ENCODE measurements at regions not wholly inside any gene's neighbourhood (a gene's known extent, or its start where the extent isn't known, plus 50 kb on each side); places are given as distances from the start of the nearest gene placed in this dataset.
"Not testable (repeated sequence)": the region's sequence is repeated elsewhere in the genome, so short reads cannot be mapped to it uniquely, and the experiment has no call there.

GRCh38 chr6:27765028-27765590, 147.1 kb downstream of the OR2B2 start:
- H3K27ac Mint-ChIP-seq = no peak overlapping the region
- H3K36me3 Mint-ChIP-seq (ENCODE audit: low read depth) = no peaks in the 10 kb centered on the region
- H3K4me3 Mint-ChIP-seq = no peak overlapping the region
- H3K9me3 Mint-ChIP-seq = no peaks in the 10 kb centered on the region
- H3K4me1 Mint-ChIP-seq (ENCODE audit: low read depth) = peaks cover 10% of the 10 kb centered on the region
- intact Hi-C loops (cut with micrococcal nuclease) = no loop called here
- H3K27me3 Mint-ChIP-seq = no peaks in the 10 kb centered on the region

- no peaks in the 10 kb centered on the region for H3K36me3 Mint-ChIP-seq (ENCODE audit: low read depth)
- peaks cover 24% of the 10 kb centered on the region for H3K4me1 Mint-ChIP-seq (ENCODE audit: low read depth)
- H3K9me3 Mint-ChIP-seq = no peaks in the 10 kb centered on the region
- H3K4me3 Mint-ChIP-seq = no peak overlapping the region
- intact Hi-C loops (cut with micrococcal nuclease) = no loop called here
- H3K27ac Mint-ChIP-seq = no peak overlapping the region
- no peaks in the 10 kb centered on the region for H3K27me3 Mint-ChIP-seq
These were observed 150.8 kb downstream of the OR2B2 start for GRCh38 chr6:27761391-27761790.

GRCh38 chr6:27760464-27760863, 151.7 kb downstream of the OR2B2 start:
- peaks cover 30% of the 10 kb centered on the region for H3K4me1 Mint-ChIP-seq (ENCODE audit: low read depth)
- no peaks in the 10 kb centered on the region for H3K9me3 Mint-ChIP-seq
- H3K27ac Mint-ChIP-seq = no peak overlapping the region
- intact Hi-C loops (cut with micrococcal nuclease) = no loop called here
- no peak overlapping the region for H3K4me3 Mint-ChIP-seq
- H3K27me3 Mint-ChIP-seq = no peaks in the 10 kb centered on the region
- H3K36me3 Mint-ChIP-seq (ENCODE audit: low read depth) = no peaks in the 10 kb centered on the region

GRCh38 chr6:27759930-27760329, 152.3 kb downstream of the OR2B2 start:
- intact Hi-C loops (cut with micrococcal nuclease) = no loop called here
- Mint-ChIP-seq H3K4me1 (ENCODE audit: low read depth) (peaks cover 33% of the 10 kb centered on the region), H3K4me3 (no peak overlapping the region), H3K27me3 (no peaks in the 10 kb centered on the region), H3K36me3 (ENCODE audit: low read depth) (no peaks in the 10 kb centered on the region), H3K27ac (no peak overlapping the region), H3K9me3 (no peaks in the 10 kb centered on the region)

- H3K4me3 Mint-ChIP-seq = no peak overlapping the region
- no peaks in the 10 kb centered on the region for H3K27me3 Mint-ChIP-seq
- H3K9me3 Mint-ChIP-seq = no peaks in the 10 kb centered on the region
- H3K36me3 Mint-ChIP-seq (ENCODE audit: low read depth) = no peaks in the 10 kb centered on the region
- intact Hi-C loops (cut with micrococcal nuclease) = no loop called here
- no peak overlapping the region for H3K27ac Mint-ChIP-seq
- H3K4me1 Mint-ChIP-seq (ENCODE audit: low read depth) = peaks cover 42% of the 10 kb centered on the region
These were observed 153.7 kb downstream of the OR2B2 start for GRCh38 chr6:27758491-27758890.

- H3K27ac Mint-ChIP-seq = peak overlapping the region; percentile 81
- H3K36me3 Mint-ChIP-seq (ENCODE audit: low read depth) = peaks cover 10% of the 10 kb centered on the region
- H3K9me3 Mint-ChIP-seq = no peaks in the 10 kb centered on the region
- H3K4me1 Mint-ChIP-seq (ENCODE audit: low read depth) = peaks cover 42% of the 10 kb centered on the region
- no peaks in the 10 kb centered on the region for H3K27me3 Mint-ChIP-seq
- intact Hi-C loops (cut with micrococcal nuclease) = no loop called here
- peak overlapping the region; percentile 76 for H3K4me3 Mint-ChIP-seq
These were observed 154.9 kb downstream of the OR2B2 start for GRCh38 chr6:27757307-27757706.

GRCh38 chr6:27755768-27756167, 156.4 kb downstream of the OR2B2 start:
- H3K4me3 Mint-ChIP-seq = no peak overlapping the region
- intact Hi-C loops (cut with micrococcal nuclease) = no loop called here
- no peak overlapping the region for H3K27ac Mint-ChIP-seq
- no peaks in the 10 kb centered on the region for H3K27me3 Mint-ChIP-seq
- H3K36me3 Mint-ChIP-seq (ENCODE audit: low read depth) = peaks cover 10% of the 10 kb centered on the region
- H3K4me1 Mint-ChIP-seq (ENCODE audit: low read depth) = peaks cover 33% of the 10 kb centered on the region
- no peaks in the 10 kb centered on the region for H3K9me3 Mint-ChIP-seq

GRCh38 chr6:27754408-27754782, 157.8 kb downstream of the OR2B2 start:
- Mint-ChIP-seq H3K36me3 (ENCODE audit: low read depth) (peaks cover 10% of the 10 kb centered on the region), H3K27me3 (no peaks in the 10 kb centered on the region), H3K9me3 (no peaks in the 10 kb centered on the region), H3K4me1 (ENCODE audit: low read depth) (peaks cover 28% of the 10 kb centered on the region), H3K27ac (peak overlapping the region; percentile 21), H3K4me3 (no peak overlapping the region)
- intact Hi-C loops (cut with micrococcal nuclease) = loop anchor here (1.0 to 5.0 kb wide), 3 partner anchors 39 to 627 kb away; no protein-coding TSS in a partner anchor

- H3K27ac Mint-ChIP-seq = peak overlapping the region; percentile 21
- peaks cover 26% of the 10 kb centered on the region for H3K4me1 Mint-ChIP-seq (ENCODE audit: low read depth)
- intact Hi-C loops (cut with micrococcal nuclease) = loop anchor here (1.0 to 5.0 kb wide), 6 partner anchors 19 to 627 kb away; no protein-coding TSS in a partner anchor
- H3K4me3 Mint-ChIP-seq = peak overlapping the region; percentile 52
- peaks cover 10% of the 10 kb centered on the region for H3K36me3 Mint-ChIP-seq (ENCODE audit: low read depth)
- H3K9me3 Mint-ChIP-seq = no peaks in the 10 kb centered on the region
- H3K27me3 Mint-ChIP-seq = peaks cover 3% of the 10 kb centered on the region
These were observed 158.4 kb downstream of the OR2B2 start for GRCh38 chr6:27753668-27754407.

- Mint-ChIP-seq H3K9me3 (no peaks in the 10 kb centered on the region), H3K4me1 (ENCODE audit: low read depth) (peaks cover 21% of the 10 kb centered on the region), H3K4me3 (peak overlapping the region; percentile 86), H3K27me3 (peaks cover 12% of the 10 kb centered on the region), H3K36me3 (ENCODE audit: low read depth) (peaks cover 10% of the 10 kb centered on the region), H3K27ac (peak overlapping the region; percentile 96)
- intact Hi-C loops (cut with micrococcal nuclease) = loop anchor here (1.0 to 5.0 kb wide), 6 partner anchors 21 to 625 kb away; no protein-coding TSS in a partner anchor
These were observed 159.9 kb downstream of the OR2B2 start for GRCh38 chr6:27752038-27752885.

GRCh38 chr6:27748661-27749060, 163.5 kb downstream of the OR2B2 start:
- no peaks in the 10 kb centered on the region for H3K9me3 Mint-ChIP-seq
- no peaks in the 10 kb centered on the region for H3K4me1 Mint-ChIP-seq (ENCODE audit: low read depth)
- peaks cover 38% of the 10 kb centered on the region for H3K27me3 Mint-ChIP-seq
- intact Hi-C loops (cut with micrococcal nuclease) = no loop called here
- no peak overlapping the region for H3K27ac Mint-ChIP-seq
- peaks cover 10% of the 10 kb centered on the region for H3K36me3 Mint-ChIP-seq (ENCODE audit: low read depth)
- no peak overlapping the region for H3K4me3 Mint-ChIP-seq

GRCh38 chr6:27747637-27748036, 164.6 kb downstream of the OR2B2 start:
- intact Hi-C loops (cut with micrococcal nuclease) = no loop called here

GRCh38 chr6:27746860-27747259, 165.3 kb downstream of the OR2B2 start:
- H3K9me3 Mint-ChIP-seq; H3K4me1 Mint-ChIP-seq (ENCODE audit: low read depth): not testable (repeated sequence)

More at GRCh38 chr6:27747637-27748036, 164.6 kb downstream of the OR2B2 start:
- peaks cover 4% of the 10 kb centered on the region for H3K36me3 Mint-ChIP-seq (ENCODE audit: low read depth)
- H3K27ac Mint-ChIP-seq = no peak overlapping the region
- no peak overlapping the region for H3K4me3 Mint-ChIP-seq
- H3K9me3 Mint-ChIP-seq = no peaks in the 10 kb centered on the region
- H3K4me1 Mint-ChIP-seq (ENCODE audit: low read depth) = no peaks in the 10 kb centered on the region
- peaks cover 48% of the 10 kb centered on the region for H3K27me3 Mint-ChIP-seq

GRCh38 chr6:27743787-27744186, 168.4 kb downstream of the OR2B2 start:
- Mint-ChIP-seq H3K9me3 (no peaks in the 10 kb centered on the region), H3K27me3 (peaks cover 53% of the 10 kb centered on the region), H3K36me3 (ENCODE audit: low read depth) (no peaks in the 10 kb centered on the region), H3K4me3 (no peak overlapping the region), H3K27ac (no peak overlapping the region), H3K4me1 (ENCODE audit: low read depth) (no peaks in the 10 kb centered on the region)
- intact Hi-C loops (cut with micrococcal nuclease) = no loop called here

More at GRCh38 chr6:27746860-27747259, 165.3 kb downstream of the OR2B2 start:
- H3K27me3 Mint-ChIP-seq = peaks cover 48% of the 10 kb centered on the region
- H3K36me3 Mint-ChIP-seq (ENCODE audit: low read depth); H3K27ac Mint-ChIP-seq; H3K4me3 Mint-ChIP-seq; intact Hi-C loops (cut with micrococcal nuclease): not testable (repeated sequence)
